Liver (tissue), 7 donors: ENCODE measurements at regions not wholly inside any gene's neighbourhood (a gene's known extent, or its start where the extent isn't known, plus 50 kb on each side); places are given as distances from the start of the nearest gene placed in this dataset.

Experiments
- DNase-seq: peaks from one replicate; pipeline ENCODE4 v3.0.0-alpha.2; 2017; ENCODE audit warnings: low spot score
- H3K27ac ChIP-seq, 2 donors: one replicate each; pipeline ENCODE4 v1.7.0; 2013; ENCODE audit warnings: inconsistent platforms in 2 of 2, low read length in 2 of 2, control low read depth in 1 of 2, low read depth in 1 of 2, mild to moderate bottlenecking in 1 of 2
- H3K27me3 ChIP-seq, 4 donors: one replicate each; pipeline versions ENCODE4 v1.6.1 to v1.7.0; 2013; ENCODE audit warnings: low read length in 3 of 4, inconsistent platforms in 1 of 4, mild to moderate bottlenecking in 1 of 4, moderate library complexity in 1 of 4; ENCODE audit not compliant: control insufficient read depth in 4 of 4, insufficient read depth in 4 of 4
- H3K36me3 ChIP-seq, 4 donors: one replicate each; pipeline versions ENCODE4 v1.6.1 to v1.7.0; 2013; ENCODE audit warnings: low read length in 3 of 4, mild to moderate bottlenecking in 3 of 4, low read depth in 1 of 4, moderate library complexity in 1 of 4; ENCODE audit not compliant: control insufficient read depth in 4 of 4, insufficient read depth in 3 of 4
- H3K4me1 ChIP-seq, 4 donors: one replicate each; pipeline versions ENCODE4 v1.6.1 to v1.7.0; 2013; ENCODE audit warnings: low read length in 3 of 4, mild to moderate bottlenecking in 3 of 4, moderate library complexity in 1 of 4; ENCODE audit not compliant: control insufficient read depth in 4 of 4, insufficient read depth in 4 of 4
- H3K4me3 ChIP-seq, 3 donors: one replicate each; pipeline versions ENCODE4 v1.6.1 to v1.7.0; 2013; ENCODE audit warnings: low read length in 3 of 3, control low read depth in 1 of 3, low read depth in 1 of 3, mild to moderate bottlenecking in 1 of 3
- H3K9ac ChIP-seq, 2 donors: one replicate each; pipeline ENCODE4 v1.7.0; 2013; ENCODE audit warnings: low read length in 2 of 2, mild to moderate bottlenecking in 2 of 2, moderate library complexity in 2 of 2, control low read depth in 1 of 2, low read depth in 1 of 2
- H3K9me3 ChIP-seq, 4 donors: one replicate each; pipeline versions ENCODE4 v1.6.1 to v1.7.0; 2013; ENCODE audit warnings: low read length in 3 of 4; ENCODE audit not compliant: control insufficient read depth in 4 of 4
- EGR1 ChIP-seq, 2 donors: IDR thresholded peaks; 2 replicates each; pipeline ENCODE4 v1.6.1; 2016 to 2018; ENCODE audit warnings: antibody characterized with exemption in 2 of 2, low read depth in 2 of 2
- FOXA1 ChIP-seq: IDR thresholded peaks from 2 replicates; pipeline ENCODE4 v1.6.1; 2016; ENCODE audit warnings: antibody characterized with exemption
- FOXA2 ChIP-seq: IDR thresholded peaks from 2 replicates; pipeline ENCODE4 v1.6.1; 2016; ENCODE audit warnings: antibody characterized with exemption
- GABPA ChIP-seq, 2 donors: IDR thresholded peaks in 1 of 2; conservative IDR thresholded peaks in 1 of 2; 2 replicates each; pipeline ENCODE4 v1.6.1; 2016; ENCODE audit warnings: antibody characterized with exemption in 2 of 2, mild to moderate bottlenecking in 1 of 2, moderate library complexity in 1 of 2
- HNF4A ChIP-seq, 2 donors: conservative IDR thresholded peaks; 2 replicates each; pipeline ENCODE4 v1.6.1; 2016; ENCODE audit warnings: antibody characterized with exemption in 2 of 2, mild to moderate bottlenecking in 2 of 2
- HNF4G ChIP-seq: IDR thresholded peaks from 2 replicates; pipeline ENCODE4 v1.6.1; 2016; ENCODE audit warnings: antibody characterized with exemption
- JUND ChIP-seq, 2 donors: IDR thresholded peaks; 2 replicates each; pipeline ENCODE4 v1.6.1; 2016; ENCODE audit warnings: antibody characterized with exemption in 2 of 2
- MAX ChIP-seq: IDR thresholded peaks from 2 replicates; pipeline ENCODE4 v1.6.1; 2016; ENCODE audit warnings: antibody characterized with exemption
- NR2F2 ChIP-seq: IDR thresholded peaks from 2 replicates; pipeline ENCODE4 v1.6.1; 2016; ENCODE audit warnings: antibody characterized with exemption
- RAD21 ChIP-seq, 2 donors: IDR thresholded peaks; 2 replicates each; pipeline ENCODE4 v1.6.1; 2016; ENCODE audit warnings: antibody characterized with exemption in 2 of 2, mild to moderate bottlenecking in 2 of 2
- RXRA ChIP-seq, 2 donors: IDR thresholded peaks; 2 replicates each; pipeline ENCODE4 v1.6.1; 2017 to 2018; ENCODE audit warnings: antibody characterized with exemption in 2 of 2, mild to moderate bottlenecking in 1 of 2
- SP1 ChIP-seq: IDR thresholded peaks from 2 replicates; pipeline ENCODE4 v1.6.1; 2018; ENCODE audit warnings: antibody characterized with exemption, mild to moderate bottlenecking
- TAF1 ChIP-seq: conservative IDR thresholded peaks from 2 replicates; pipeline ENCODE4 v1.6.1; 2016; ENCODE audit warnings: antibody characterized with exemption, mild to moderate bottlenecking
- YY1 ChIP-seq: IDR thresholded peaks from 2 replicates; pipeline ENCODE4 v1.6.1; 2016; ENCODE audit warnings: antibody characterized with exemption, mild to moderate bottlenecking
- ZBTB33 ChIP-seq: IDR thresholded peaks from 2 replicates; pipeline ENCODE4 v1.6.1; 2016; ENCODE audit warnings: antibody characterized with exemption
- WGBS: extraction: QIAGEN DNeasy Blood & Tissue Kit; methylation state at CpG from one replicate; pipeline ENCODE4 v1.1.7; 2013; 5-methylcytosine and 5-hydroxymethylcytosine counted together
- donor health status: healthy.
- donor health status: healthy.
- donor health status: healthy.
- donor health status: healthy.

GRCh38 chr4:17206829-17207801 is 304.8 kb downstream of the QDPR start (continued):
- TF ChIP-seq MAX (no peak), EGR1 (IDR thresholded peaks at IDR 0.05; ENCODE audit: low read depth in 2 of 2) (peak in 1 of 2 donors; percentile 50), FOXA2 (peak; percentile 96), HNF4G (no peak), NR2F2 (no peak), RXRA (IDR thresholded peaks at IDR 0.05) (peak in 1 of 2 donors; percentile 78), YY1 (peak; percentile 66), HNF4A (conservative IDR thresholded peaks at IDR 0.05) (peak in 1 of 2 donors; percentile 70), JUND (IDR thresholded peaks at IDR 0.05) (peak in 1 of 2 donors; percentile 49), TAF1 (no peak)

GRCh38 chr4:17204908-17205307 is 306.5 kb upstream of the LDB2 start:
- H3K27ac ChIP-seq: peak overlapping the region; percentile 74 to 83
- WGBS: 20% methylated on average over 2 of the region's 2 CpGs
- TF ChIP-seq GABPA (IDR thresholded peaks at IDR 0.05 in 1 of 2, conservative IDR thresholded peaks at IDR 0.05 in 1 of 2): no peak
- no peak for TF ChIP-seq ZBTB33
- no peak for TF ChIP-seq SP1
- TF ChIP-seq FOXA2: peak; percentile 85
- TF ChIP-seq MAX: peak; percentile 14
- peak in 1 of 2 donors; percentile 15 for TF ChIP-seq RAD21 (IDR thresholded peaks at IDR 0.05)
- TF ChIP-seq RXRA (IDR thresholded peaks at IDR 0.05): peak in 1 of 2 donors; percentile 63
- peak in 1 of 2 donors; percentile 32 for TF ChIP-seq JUND (IDR thresholded peaks at IDR 0.05)
- TF ChIP-seq HNF4A (conservative IDR thresholded peaks at IDR 0.05): peak in 1 of 2 donors; percentile 39
- peak; percentile 74 for TF ChIP-seq FOXA1

GRCh38 chr4:17203797-17204196 is 305.4 kb upstream of the LDB2 start:
- WGBS: 73% methylated on average over 2 of the region's 2 CpGs
- Histone ChIP-seq H3K4me1 (peaks cover 0 to 14% (median 6%) of the 10 kb centered on the region in 4 donors), H3K9ac (no peak overlapping the region), H3K9me3 (peaks cover 0 to 12% (median 0%) of the 10 kb centered on the region in 4 donors), H3K36me3 (no peaks in the 10 kb centered on the region), H3K27me3 (no peaks in the 10 kb centered on the region), H3K27ac (no peak overlapping the region), H3K4me3 (no peak overlapping the region)
- TF ChIP-seq JUND (IDR thresholded peaks at IDR 0.05): no peak
- no peak for TF ChIP-seq NR2F2
- TF ChIP-seq MAX: no peak
- no peak for TF ChIP-seq HNF4G
- no peak for DNase-seq

More at GRCh38 chr4:17204908-17205307, 306.5 kb upstream of the LDB2 start:
- Histone ChIP-seq H3K4me3 (no peak overlapping the region), H3K36me3 (no peaks in the 10 kb centered on the region), H3K4me1 (peaks cover 0 to 14% (median 6%) of the 10 kb centered on the region in 4 donors), H3K27me3 (no peaks in the 10 kb centered on the region), H3K9me3 (peaks cover 0 to 12% (median 0%) of the 10 kb centered on the region in 4 donors), H3K9ac (peak overlapping the region in 1 of 2 donors; percentile 28)
- no peak for DNase-seq
